RWPE2 (cell line): ENCODE measurements at regions not wholly inside any gene's neighbourhood (a gene's known extent, or its start where the extent isn't known, plus 50 kb on each side); places are given as distances from the start of the nearest gene placed in this dataset.

Source experiments
- ATAC-seq: fragments of 200-7000 bp; cut with Tn5 transposase; 3 replicates; pipeline ENCODE4 v1.9.1; 2021; ENCODE audit warnings: low read depth
- DNase-seq: peaks from one replicate; pipeline ENCODE4 v3.0.0-alpha.2; 2020; ENCODE audit warnings: low spot score
- H3K27ac ChIP-seq: fragments of 450-650 bp; 2 replicates; pipeline ENCODE4 v1.5.1; 2017; ENCODE audit warnings: mild to moderate bottlenecking; ENCODE audit not compliant: poor library complexity, severe bottlenecking
- H3K27me3 ChIP-seq: fragments of 250-450 bp; sonication (Bioruptor Pico); 2 replicates; pipeline ENCODE4 v1.5.1; 2021; ENCODE audit warnings: mild to moderate bottlenecking, moderate library complexity; ENCODE audit not compliant: insufficient read depth, poor library complexity, severe bottlenecking
- H3K36me3 ChIP-seq: fragments of 250-450 bp; sonication (Bioruptor Pico); 2 replicates; pipeline ENCODE4 v1.5.1; 2020; ENCODE audit warnings: low read depth, mild to moderate bottlenecking, moderate library complexity
- H3K4me1 ChIP-seq: fragments of 250-450 bp; sonication (Bioruptor Pico); 2 replicates; pipeline ENCODE4 v1.5.1; 2021; ENCODE audit warnings: mild to moderate bottlenecking, moderate library complexity; ENCODE audit not compliant: insufficient read depth, poor library complexity, severe bottlenecking
- H3K4me3 ChIP-seq: fragments of 250-450 bp; sonication (Bioruptor Pico); 2 replicates; pipeline ENCODE4 v1.5.1; 2021; ENCODE audit warnings: mild to moderate bottlenecking, moderate library complexity; ENCODE audit not compliant: severe bottlenecking
- H3K9me3 ChIP-seq: fragments of 250-450 bp; sonication (Bioruptor Pico); 2 replicates; pipeline ENCODE4 v1.5.1; 2021; ENCODE audit warnings: mild to moderate bottlenecking, moderate library complexity; ENCODE audit not compliant: severe bottlenecking
- CTCF ChIP-seq: fragments of 450-650 bp; IDR thresholded peaks from one replicate; pipeline ENCODE4 v1.5.1; 2017; ENCODE audit warnings: mild to moderate bottlenecking, moderate library complexity; ENCODE audit not compliant: poor library complexity, severe bottlenecking

GRCh38 chr6:82607998-82608725 is 244.5 kb downstream of the TPBG start:
- Histone ChIP-seq H3K4me3 (no peak overlapping the region), H3K36me3 (no peaks in the 10 kb centered on the region), H3K4me1 (no peaks in the 10 kb centered on the region), H3K27ac (no peak overlapping the region), H3K27me3 (no peaks in the 10 kb centered on the region), H3K9me3 (no peaks in the 10 kb centered on the region)
- TF ChIP-seq CTCF, result no peak
- ATAC-seq (no peak), DNase-seq (no peak)

GRCh38 chr6:82608781-82609180 is 245.2 kb downstream of the TPBG start:
- no peak overlapping the region for H3K27ac ChIP-seq
- no peaks in the 10 kb centered on the region for H3K9me3 ChIP-seq
- no peaks in the 10 kb centered on the region for H3K36me3 ChIP-seq
- H3K4me3 ChIP-seq, result no peak overlapping the region
- no peak for ATAC-seq
- no peak for DNase-seq
- TF ChIP-seq CTCF, result no peak
- no peaks in the 10 kb centered on the region for H3K27me3 ChIP-seq
- H3K4me1 ChIP-seq, result no peaks in the 10 kb centered on the region

GRCh38 chr6:82611751-82612150 is 248.1 kb downstream of the TPBG start:
- ATAC-seq, result no peak
- no peak overlapping the region for H3K4me3 ChIP-seq
- H3K9me3 ChIP-seq, result no peaks in the 10 kb centered on the region
- no peak overlapping the region for H3K27ac ChIP-seq
- no peaks in the 10 kb centered on the region for H3K4me1 ChIP-seq
- TF ChIP-seq CTCF, result no peak
- H3K27me3 ChIP-seq, result no peaks in the 10 kb centered on the region
- no peak for DNase-seq
- no peaks in the 10 kb centered on the region for H3K36me3 ChIP-seq

GRCh38 chr6:82612475-82613039 is 248.9 kb downstream of the TPBG start:
- no peaks in the 10 kb centered on the region for H3K36me3 ChIP-seq
- no peaks in the 10 kb centered on the region for H3K4me1 ChIP-seq
- DNase-seq (no peak), ATAC-seq (no peak)
- H3K27me3 ChIP-seq, result no peaks in the 10 kb centered on the region
- H3K4me3 ChIP-seq, result no peak overlapping the region
- H3K27ac ChIP-seq, result no peak overlapping the region
- no peak for TF ChIP-seq CTCF
- H3K9me3 ChIP-seq, result no peaks in the 10 kb centered on the region

- TF ChIP-seq CTCF, result no peak
- Histone ChIP-seq H3K4me3 (no peak overlapping the region), H3K27me3 (no peaks in the 10 kb centered on the region), H3K9me3 (no peaks in the 10 kb centered on the region), H3K27ac (no peak overlapping the region), H3K36me3 (no peaks in the 10 kb centered on the region), H3K4me1 (no peaks in the 10 kb centered on the region)
- ATAC-seq (no peak), DNase-seq (no peak)
These were observed 250.9 kb downstream of the TPBG start for GRCh38 chr6:82614518-82614917.
